Fibroblast of the aortic adventitia (primary cell): ENCODE measurements at regions not wholly inside any gene's neighbourhood (a gene's known extent, or its start where the extent isn't known, plus 50 kb on each side); places are given as distances from the start of the nearest gene placed in this dataset.

Source experiments
- DNase-seq: peaks from one replicate; pipeline ENCODE4 v3.0.0-alpha.2; 2010; ENCODE audit warnings: low read depth
- H3K4me3 ChIP-seq: 2 replicates; pipeline ENCODE4 v1.5.1; 2011; ENCODE audit warnings: low read depth, mild to moderate bottlenecking, control low read depth, low read length, moderate library complexity
- TF ChIP-seq, protein P1 (sequence below): IDR thresholded peaks from 2 replicates; pipeline ENCODE4 v1.5.1; 2011; ENCODE audit warnings: mild to moderate bottlenecking, low read length, control low read depth, inconsistent platforms; ENCODE audit not compliant: insufficient read depth

DNA sequence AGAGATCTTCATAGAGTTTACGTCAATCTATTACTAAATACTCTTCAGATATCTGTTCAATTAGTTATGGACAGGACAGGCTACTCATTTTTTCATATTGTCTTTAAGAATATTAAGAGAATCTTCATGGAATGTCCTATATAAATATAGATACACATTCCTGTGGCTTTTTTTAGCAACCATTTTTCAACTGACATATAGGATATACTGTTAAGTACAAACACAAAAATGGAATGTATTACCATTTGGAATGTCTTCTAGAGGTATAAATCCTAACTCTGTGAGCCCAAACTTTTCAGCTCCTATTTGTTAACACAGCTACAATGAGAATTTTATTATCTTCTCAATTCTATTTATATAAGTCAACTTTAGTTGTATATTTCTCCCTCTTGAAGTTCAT is 239.6 kb upstream of the DEFB112 start:
- TF ChIP-seq, protein P1, sequence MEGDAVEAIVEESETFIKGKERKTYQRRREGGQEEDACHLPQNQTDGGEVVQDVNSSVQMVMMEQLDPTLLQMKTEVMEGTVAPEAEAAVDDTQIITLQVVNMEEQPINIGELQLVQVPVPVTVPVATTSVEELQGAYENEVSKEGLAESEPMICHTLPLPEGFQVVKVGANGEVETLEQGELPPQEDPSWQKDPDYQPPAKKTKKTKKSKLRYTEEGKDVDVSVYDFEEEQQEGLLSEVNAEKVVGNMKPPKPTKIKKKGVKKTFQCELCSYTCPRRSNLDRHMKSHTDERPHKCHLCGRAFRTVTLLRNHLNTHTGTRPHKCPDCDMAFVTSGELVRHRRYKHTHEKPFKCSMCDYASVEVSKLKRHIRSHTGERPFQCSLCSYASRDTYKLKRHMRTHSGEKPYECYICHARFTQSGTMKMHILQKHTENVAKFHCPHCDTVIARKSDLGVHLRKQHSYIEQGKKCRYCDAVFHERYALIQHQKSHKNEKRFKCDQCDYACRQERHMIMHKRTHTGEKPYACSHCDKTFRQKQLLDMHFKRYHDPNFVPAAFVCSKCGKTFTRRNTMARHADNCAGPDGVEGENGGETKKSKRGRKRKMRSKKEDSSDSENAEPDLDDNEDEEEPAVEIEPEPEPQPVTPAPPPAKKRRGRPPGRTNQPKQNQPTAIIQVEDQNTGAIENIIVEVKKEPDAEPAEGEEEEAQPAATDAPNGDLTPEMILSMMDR = no peak
- no peak for DNase-seq
- no peak overlapping the region for H3K4me3 ChIP-seq

GRCh38 chr6:50301307-50301706 is 251.6 kb upstream of the DEFB112 start:
- TF ChIP-seq, protein P1 = no peak
- DNase-seq = no peak

DNA sequence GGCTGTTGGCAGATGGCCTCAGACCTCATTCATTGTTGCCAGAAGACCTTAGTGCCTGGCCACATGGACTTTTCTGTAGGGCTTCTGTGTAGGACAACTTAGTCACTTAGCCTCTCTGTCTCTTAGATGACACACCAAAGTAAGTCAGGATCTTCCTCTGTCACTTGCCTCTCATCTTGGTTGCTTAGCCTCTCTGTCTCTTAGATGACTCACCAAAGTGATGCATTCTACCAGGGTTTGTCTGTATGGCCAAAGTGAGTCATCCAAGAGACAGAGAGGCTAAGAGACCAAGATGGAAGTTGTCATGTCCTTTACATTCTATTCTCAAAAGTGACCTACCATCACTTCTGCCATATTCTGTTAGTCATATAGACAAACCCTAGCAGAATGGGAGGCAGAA is 255.9 kb upstream of the DEFB112 start:
- no peak overlapping the region for H3K4me3 ChIP-seq
- TF ChIP-seq, protein P1 = no peak
- no peak for DNase-seq

More at GRCh38 chr6:50301307-50301706, 251.6 kb upstream of the DEFB112 start:
- no peak overlapping the region for H3K4me3 ChIP-seq

DNA sequence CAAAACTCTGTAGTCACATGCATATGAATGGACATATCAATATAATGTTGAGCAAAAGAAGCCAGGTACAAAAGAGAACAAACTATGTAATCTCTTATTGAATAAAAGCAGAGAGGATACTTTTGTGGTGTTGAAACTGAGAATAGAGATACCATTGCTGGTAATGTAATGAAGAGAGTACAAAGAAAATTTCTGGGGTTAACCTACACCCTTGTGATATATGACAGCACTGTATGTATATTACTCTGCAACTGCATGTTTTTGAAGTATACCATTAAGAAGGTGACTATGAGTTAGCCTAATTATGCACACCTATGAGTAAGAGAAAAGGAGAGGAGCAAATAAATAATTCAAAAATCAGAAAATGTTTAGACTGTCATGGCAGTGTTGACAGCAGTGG is 268.8 kb upstream of the DEFB112 start:
- no peak for DNase-seq
- no peak overlapping the region for H3K4me3 ChIP-seq
- TF ChIP-seq, protein P1 = no peak

DNA sequence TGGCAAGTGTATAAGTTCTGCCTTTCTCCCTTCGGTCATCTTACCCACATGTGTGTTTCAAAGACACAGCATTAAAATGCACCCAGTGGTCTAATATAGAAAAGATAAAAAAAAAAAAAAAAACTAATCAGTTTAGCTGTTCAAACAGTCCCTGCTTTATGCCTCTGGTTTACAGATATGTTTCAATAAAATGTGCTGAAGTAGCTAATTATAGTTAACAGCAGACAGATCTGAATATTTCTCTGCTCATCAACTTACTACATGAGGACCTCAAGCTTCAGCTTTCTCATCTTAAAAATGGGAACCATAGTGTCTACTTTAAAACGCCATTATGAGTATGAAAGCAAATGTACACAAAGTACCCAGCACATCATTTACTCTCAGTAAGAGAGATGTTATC is 280.6 kb upstream of the DEFB112 start:
- TF ChIP-seq, protein P1 = no peak
- H3K4me3 ChIP-seq = no peak overlapping the region
- DNase-seq = no peak

- no peak overlapping the region for H3K4me3 ChIP-seq
- TF ChIP-seq, protein P1 = no peak
- no peak for DNase-seq
Observed at GRCh38 chr6:50330963-50331362, 281.2 kb upstream of the DEFB112 start.

- TF ChIP-seq, protein P1 = no peak
- H3K4me3 ChIP-seq = no peak overlapping the region
- DNase-seq = no peak
Observed at GRCh38 chr6:50333696-50334095, 284.0 kb upstream of the DEFB112 start.
